ENCODE measurements at regions not wholly inside any gene's neighbourhood (a gene's known extent, or its start where the extent isn't known, plus 50 kb on each side); places are given as distances from the start of the nearest gene placed in this dataset.
"Not testable (repeated sequence)": the region's sequence is repeated elsewhere in the genome, so short reads cannot be mapped to it uniquely, and the experiment has no call there.

- no peak overlapping the region for H3K4me3 ChIP-seq
- DNase-seq (ENCODE audit: low spot score) = no peak
- TF ChIP-seq, protein P1, sequence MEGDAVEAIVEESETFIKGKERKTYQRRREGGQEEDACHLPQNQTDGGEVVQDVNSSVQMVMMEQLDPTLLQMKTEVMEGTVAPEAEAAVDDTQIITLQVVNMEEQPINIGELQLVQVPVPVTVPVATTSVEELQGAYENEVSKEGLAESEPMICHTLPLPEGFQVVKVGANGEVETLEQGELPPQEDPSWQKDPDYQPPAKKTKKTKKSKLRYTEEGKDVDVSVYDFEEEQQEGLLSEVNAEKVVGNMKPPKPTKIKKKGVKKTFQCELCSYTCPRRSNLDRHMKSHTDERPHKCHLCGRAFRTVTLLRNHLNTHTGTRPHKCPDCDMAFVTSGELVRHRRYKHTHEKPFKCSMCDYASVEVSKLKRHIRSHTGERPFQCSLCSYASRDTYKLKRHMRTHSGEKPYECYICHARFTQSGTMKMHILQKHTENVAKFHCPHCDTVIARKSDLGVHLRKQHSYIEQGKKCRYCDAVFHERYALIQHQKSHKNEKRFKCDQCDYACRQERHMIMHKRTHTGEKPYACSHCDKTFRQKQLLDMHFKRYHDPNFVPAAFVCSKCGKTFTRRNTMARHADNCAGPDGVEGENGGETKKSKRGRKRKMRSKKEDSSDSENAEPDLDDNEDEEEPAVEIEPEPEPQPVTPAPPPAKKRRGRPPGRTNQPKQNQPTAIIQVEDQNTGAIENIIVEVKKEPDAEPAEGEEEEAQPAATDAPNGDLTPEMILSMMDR (IDR thresholded peaks at IDR 0.05) = no peak
- H3K27ac ChIP-seq = no peak overlapping the region
Measured at GRCh38 chr2:15693926-15694588, 102.4 kb downstream of the DDX1 start.

DNA sequence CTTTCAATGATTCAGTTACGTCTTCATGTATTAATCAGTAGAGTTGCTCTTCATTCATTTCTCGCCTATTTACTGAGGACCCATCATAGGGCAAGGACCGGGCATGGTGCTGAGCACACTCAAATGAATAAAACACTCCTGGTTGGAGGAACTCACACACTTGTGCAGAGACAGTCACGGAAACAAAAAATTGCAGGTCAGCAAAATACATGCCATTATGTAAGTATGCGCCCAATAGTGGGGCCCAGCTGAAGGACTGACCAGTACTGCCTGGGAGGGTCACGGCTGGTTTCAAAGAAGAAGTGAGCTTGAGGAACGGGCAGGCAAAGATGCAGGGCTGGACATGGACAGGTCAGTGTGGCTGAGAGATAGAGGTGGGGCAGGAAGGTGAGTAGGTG lies 102.9 kb downstream of the DDX1 start:
- TF ChIP-seq, protein P1 (IDR thresholded peaks at IDR 0.05) = no peak
- no peak overlapping the region for H3K4me3 ChIP-seq
- no peak overlapping the region for H3K27ac ChIP-seq
- DNase-seq (ENCODE audit: low spot score) = no peak

- H3K27ac ChIP-seq = no peak overlapping the region
- TF ChIP-seq, protein P1 (IDR thresholded peaks at IDR 0.05) = no peak
- DNase-seq (ENCODE audit: low spot score) = no peak
- H3K4me3 ChIP-seq = no peak overlapping the region
Measured at GRCh38 chr2:15695582-15696330, 104.1 kb downstream of the DDX1 start.

GRCh38 chr2:15696606-15697170 lies 105.0 kb downstream of the DDX1 start:
- not testable (repeated sequence) for H3K27ac ChIP-seq; H3K4me3 ChIP-seq; DNase-seq (ENCODE audit: low spot score)

GRCh38 chr2:15700131-15700530 lies 108.5 kb downstream of the DDX1 start:
- DNase-seq (ENCODE audit: low spot score) = no peak
- TF ChIP-seq, protein P1 (IDR thresholded peaks at IDR 0.05) = no peak
- Histone ChIP-seq H3K4me3 (no peak overlapping the region), H3K27ac (no peak overlapping the region)

DNA sequence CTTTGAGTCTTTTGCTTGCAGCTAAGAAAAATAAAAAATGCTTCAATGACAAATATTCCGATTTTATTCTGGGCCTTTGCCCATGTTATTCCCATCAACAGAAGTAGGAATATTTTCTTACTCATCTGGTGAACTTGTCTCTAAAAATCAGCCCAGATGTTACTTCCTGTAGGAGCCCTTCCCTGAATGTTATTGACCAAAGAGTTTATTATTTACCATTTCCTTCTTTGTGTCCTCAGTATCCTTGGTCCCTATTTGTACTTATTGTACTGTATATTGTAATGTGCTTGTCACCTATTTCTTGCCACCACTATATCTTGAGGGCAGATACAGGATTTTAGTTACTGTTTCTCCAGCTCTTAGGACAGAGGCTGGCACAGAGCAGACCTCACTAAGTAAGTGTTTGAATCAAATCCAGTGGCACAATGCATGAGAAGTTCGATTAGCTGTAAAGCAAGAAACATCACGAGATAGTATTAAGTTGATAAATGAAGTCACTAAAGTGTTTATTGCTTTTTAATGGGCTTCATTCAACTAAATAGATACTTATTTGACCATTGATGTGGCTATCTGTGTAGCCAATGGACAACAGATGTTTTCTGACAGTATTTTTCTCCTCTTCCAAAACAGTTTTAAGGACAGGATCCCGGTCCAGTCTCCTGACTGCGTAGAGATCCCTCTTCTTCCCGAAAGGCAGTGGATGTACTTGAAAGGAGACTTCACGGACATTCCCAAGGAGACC lies 109.1 kb downstream of the DDX1 start:
- no peak overlapping the region for H3K4me3 ChIP-seq
- no peak overlapping the region for H3K27ac ChIP-seq
- no peak for DNase-seq (ENCODE audit: low spot score)
- TF ChIP-seq, protein P1 (IDR thresholded peaks at IDR 0.05) = no peak

DNA sequence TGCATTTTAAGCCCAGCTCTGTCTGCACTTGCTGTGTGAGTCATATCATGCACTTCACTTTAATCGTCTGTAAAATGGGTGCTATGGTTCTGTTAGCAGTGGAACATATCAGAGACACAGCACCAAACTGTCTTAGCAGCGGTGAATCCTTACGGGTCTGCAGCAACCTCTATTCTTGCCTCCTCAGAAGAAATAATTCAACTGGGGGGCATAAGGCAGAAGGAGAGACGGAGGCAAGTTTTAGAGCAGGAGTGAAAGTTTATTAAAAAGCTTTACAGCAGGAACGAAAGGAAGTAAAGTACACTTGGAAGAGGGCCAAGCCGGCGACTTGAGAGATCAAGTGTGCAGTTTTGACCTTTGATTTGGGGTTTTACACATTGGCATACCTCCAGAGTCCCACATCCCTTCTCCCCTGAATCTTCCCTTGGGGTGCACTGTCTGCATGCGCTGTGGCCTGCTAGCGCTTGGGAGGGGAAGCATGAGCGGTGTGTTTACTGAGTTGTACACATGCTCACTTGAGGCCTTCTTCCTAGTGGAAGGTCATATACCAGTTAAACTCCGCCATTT lies 109.8 kb downstream of the DDX1 start:
- Histone ChIP-seq H3K4me3 (no peak overlapping the region), H3K27ac (no peak overlapping the region)
- TF ChIP-seq, protein P1 (IDR thresholded peaks at IDR 0.05) = no peak
- no peak for DNase-seq (ENCODE audit: low spot score)
